LoVo (cell line): ENCODE measurements at regions not wholly inside any gene's neighbourhood (a gene's known extent, or its start where the extent isn't known, plus 50 kb on each side); places are given as distances from the start of the nearest gene placed in this dataset.
"Not testable (repeated sequence)": the region's sequence is repeated elsewhere in the genome, so short reads cannot be mapped to it uniquely, and the experiment has no call there.

Experiments used
- DNase-seq: peaks from one replicate; pipeline ENCODE4 v3.0.0-alpha.2; 2016; ENCODE audit warnings: low spot score

GRCh38 chr3:27629366-27629765 is 92.8 kb downstream of the EOMES start:
- no peak for DNase-seq

DNA sequence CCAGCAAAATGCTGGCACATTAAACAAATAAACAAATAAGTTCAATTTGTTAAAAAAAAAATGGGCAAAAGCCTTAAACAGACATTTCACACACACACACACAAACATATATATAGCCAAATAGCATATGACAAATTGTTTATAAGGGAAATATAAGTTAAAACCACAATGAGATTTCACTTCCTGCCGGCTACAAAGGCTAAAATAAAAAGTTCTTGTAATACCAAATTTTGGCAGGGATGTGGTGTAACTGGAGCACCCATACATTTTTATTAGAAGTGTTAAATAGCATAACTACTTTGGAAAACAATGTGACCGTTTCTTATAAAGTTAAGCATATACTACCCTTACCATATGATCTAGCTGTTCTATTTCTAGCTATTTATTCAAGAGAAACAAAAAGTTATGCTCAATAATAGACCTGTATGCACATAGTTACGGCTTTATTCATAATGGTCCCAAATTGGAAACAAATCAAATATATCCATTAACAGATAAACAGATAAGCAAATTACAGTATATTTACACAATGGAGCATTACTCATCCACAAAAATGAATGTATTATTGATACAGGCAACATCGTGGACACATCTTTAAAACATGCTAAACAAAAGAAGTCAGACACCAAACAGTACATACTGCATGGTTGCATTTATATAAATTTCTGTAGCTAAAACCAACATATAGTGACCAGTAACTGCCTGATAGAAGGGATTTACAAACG is 93.9 kb downstream of the EOMES start:
- no peak for DNase-seq

DNA sequence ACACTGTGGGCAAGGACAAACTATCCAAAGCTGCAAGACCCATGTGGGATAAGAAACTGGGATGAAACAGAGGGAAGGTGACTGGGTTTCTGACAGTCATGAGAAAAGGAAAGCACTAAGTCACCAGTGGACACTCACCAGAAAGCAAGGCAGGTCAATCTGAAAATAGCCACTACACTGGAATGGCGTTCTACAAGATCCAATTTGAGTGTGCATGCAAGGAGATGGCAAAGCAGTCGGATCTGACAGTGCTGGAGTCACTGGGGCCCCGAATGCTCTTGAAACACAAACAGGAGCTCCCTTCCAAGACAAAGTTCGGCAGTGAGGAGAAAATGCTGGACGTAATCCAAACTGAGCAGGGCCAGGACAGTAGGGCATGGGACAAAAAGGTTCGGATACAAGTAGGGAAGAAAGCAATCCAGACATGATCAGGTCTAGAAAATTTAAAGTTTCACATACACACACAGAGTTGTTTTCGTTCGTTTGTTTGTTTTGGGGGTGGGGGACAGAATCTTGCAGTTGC is 95.5 kb downstream of the EOMES start:
- DNase-seq = no peak

DNA sequence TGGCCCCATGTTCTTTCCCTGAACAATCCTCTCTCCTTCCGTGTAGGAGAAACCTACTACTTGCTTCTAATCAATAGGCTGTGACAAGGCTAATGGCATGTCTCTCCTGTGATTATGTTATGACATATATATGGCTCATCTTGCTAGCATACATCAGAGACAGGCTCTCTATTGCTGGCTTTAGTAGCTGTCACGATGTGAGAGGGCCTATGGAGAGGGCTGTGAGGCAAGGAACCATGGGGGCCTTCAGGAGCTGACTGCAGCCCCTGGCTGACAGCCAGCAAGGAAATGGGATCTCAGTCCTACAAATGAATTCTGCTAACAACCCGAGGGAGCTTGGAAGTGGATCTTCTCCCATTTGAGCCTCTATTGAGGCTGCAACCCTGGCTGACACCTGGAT is 96.3 kb downstream of the EOMES start:
- no peak for DNase-seq

DNA sequence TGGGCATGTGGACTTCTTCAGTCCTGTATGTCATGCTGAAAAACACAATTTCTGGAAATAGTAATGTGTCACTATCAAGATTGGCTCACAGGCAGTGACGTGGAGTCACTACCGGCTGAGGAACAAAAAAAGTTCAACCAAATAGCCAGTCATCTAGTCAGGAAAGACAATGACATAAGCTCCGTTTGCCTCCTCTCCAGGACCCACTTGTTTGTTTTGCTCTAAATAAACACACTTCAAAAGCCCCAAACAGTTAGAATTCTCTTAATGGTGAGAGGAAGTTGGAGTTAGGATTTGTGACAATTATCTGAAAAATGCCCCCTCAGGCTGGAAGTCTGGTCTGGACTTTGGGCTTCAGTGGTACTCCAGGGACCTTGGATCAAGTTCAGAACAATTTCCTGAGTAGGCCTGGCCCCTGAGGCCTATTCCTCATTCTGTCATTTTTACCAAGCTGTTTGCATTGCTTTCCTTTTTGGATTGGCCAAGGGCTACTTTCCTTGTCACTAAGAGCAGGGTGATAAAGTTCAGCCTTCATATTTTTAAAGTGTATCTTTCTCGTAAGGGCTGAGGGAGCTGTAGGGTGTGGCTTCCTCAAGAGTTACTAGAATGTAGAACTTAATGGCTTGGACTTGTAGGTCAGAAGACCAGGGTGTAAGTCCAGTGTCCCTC is 98.9 kb downstream of the EOMES start:
- no peak for DNase-seq

- no peak for DNase-seq
Observed at GRCh38 chr3:27617552-27617951, 104.6 kb downstream of the EOMES start.

DNA sequence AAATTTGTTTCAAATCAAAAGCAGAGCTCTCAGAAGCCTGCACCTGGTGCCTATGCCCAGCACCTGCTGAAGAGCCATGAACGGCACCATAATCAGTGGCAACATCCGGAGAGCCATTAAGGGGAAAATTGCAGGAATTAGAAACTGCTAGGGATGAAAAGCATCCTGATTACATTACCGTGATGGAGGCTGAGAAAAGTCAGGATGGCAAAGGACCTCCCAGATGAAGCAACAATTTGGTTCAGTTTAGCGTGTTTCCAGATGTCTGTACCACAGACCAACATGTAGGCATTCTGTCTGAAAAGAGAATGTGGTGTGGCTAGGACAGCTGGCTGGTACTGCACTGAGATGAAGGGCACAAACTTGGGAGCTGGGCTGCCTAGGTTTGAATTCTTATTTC is 106.1 kb downstream of the EOMES start:
- no peak for DNase-seq

DNA sequence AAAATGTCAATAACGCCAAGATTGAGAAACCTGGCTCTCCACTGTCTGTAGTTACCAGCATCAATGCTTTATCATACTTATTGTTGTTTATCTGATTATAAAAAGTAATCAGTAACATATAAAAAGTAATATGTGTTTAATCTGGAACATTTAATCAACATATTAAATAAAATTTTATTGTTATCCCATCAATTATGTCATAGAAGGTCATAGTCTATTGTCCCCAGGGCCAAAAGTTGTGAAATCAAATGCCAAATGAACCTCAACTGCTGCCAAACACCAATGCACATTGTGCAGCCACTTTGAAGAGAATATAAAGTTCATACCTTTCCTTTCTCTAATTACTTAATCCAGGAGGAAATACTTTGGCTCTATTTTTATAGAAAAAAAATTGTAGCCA is 106.6 kb downstream of the EOMES start:
- no peak for DNase-seq

DNA sequence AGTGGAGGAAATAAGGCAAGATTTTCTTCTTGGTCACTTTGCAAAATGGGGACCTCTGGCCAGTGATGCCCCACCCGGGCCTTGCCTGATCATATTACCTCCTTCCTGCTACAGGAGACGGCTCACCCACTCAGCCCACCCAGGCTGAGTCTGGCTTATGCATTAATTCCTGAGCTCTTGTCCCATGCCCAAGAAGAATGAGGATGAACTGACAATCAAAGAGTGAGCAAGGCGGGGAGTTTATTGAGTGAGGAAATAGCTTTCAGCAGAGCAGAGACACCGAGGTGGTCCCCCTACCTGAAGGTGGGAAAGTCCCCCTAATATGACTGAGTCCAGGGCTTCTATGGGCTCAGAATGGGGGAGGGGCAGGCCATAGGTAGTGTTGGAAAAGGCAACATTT is 107.5 kb downstream of the EOMES start:
- DNase-seq = no peak

- no peak for DNase-seq
Observed at GRCh38 chr3:27613846-27614500, 108.2 kb downstream of the EOMES start.

DNA sequence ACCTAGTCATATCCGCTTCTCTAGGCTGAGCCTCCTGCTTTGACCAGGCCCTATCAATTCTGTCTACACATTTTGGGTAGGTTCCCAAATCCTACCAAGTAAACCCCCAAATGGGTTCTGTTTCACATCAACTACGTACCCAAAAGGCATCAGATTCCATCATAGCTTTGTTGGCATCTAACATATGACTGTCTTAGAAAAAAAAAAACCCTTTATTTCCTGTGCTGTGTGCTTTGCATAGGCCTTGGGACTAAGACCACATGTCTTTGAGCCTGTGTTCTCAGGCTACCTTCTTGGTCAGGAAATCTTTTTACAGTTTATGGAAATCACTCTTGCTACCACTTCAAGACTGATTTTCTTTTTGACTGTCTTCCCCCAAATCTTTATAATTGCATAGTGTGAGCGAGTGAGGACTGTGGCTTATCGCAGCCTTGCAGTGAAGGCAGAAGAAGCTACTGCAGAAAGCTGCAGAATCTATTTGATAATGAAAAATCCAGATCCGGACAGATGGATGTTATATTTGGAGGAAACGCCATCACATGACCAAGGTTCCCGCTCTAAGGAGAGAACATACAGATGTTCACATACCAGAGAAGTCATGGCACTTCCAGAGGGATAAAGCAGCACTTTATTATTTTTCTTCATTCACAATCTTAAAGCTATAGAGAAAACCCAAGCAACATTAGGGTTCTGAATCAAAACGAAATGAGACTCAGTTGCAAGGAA is 111.2 kb downstream of the EOMES start:
- no peak for DNase-seq

DNA sequence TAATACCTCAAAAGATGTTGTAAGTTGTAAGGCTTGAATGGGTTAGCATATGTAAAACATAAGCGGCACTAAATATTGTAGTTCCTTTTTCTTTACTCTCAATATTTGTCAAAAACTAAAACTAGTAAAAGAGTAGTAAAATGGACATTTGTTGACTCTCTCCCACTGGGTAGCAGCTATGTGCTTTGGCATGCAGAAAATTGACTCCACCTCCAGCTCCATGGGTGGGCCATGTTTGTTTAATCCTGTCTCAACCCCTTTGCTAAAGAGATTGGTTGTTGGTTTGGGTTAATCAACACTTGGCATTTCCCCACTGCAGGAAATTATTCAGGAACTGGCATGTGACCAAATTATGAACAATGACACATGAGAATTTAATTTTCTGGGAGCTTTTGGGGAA is 114.8 kb downstream of the EOMES start:
- DNase-seq = no peak

DNA sequence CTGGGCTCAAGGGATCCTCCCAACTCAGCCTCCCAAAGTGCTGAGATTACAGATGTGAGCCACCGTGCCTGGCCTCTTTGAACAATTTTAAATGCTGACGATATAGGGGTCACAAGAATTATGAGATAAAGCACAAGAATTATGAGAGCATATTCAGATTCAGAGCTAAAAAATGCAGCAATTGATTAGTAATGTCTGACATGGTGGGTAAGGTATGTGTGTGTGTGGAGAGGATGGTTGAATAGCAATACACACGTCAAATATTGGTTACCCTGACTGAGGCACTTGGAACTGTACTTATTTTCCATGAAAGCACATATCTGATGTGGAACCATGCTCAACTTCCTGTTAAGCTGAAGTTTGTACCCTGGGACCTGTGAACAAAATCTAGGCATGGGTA is 115.6 kb downstream of the EOMES start:
- DNase-seq = no peak

- DNase-seq = not testable (repeated sequence)
Observed at GRCh38 chr3:27601311-27601710, 117.1 kb upstream of the SLC4A7 start.

DNA sequence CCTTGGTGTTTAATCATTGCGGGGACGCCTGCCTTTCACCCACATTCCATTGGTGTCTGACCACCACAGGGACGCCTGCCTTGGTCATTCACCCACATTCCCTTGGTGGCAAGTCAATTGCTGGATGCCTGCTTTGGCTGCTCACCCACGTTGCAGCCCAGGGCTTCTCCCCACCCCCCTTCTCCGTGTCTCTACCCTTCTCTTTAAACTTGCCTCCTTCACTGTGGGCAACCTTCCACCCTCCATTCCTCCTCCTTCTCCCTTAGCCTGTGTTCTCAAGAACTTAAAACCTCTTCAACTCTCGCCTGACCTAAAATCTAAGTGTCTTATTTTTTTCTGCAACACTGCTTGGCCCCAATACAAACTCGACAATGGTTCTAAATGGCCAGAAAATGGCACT is 115.6 kb upstream of the SLC4A7 start:
- not testable (repeated sequence) for DNase-seq

- no peak for DNase-seq
Observed at GRCh38 chr3:27596921-27597320, 112.7 kb upstream of the SLC4A7 start.

DNA sequence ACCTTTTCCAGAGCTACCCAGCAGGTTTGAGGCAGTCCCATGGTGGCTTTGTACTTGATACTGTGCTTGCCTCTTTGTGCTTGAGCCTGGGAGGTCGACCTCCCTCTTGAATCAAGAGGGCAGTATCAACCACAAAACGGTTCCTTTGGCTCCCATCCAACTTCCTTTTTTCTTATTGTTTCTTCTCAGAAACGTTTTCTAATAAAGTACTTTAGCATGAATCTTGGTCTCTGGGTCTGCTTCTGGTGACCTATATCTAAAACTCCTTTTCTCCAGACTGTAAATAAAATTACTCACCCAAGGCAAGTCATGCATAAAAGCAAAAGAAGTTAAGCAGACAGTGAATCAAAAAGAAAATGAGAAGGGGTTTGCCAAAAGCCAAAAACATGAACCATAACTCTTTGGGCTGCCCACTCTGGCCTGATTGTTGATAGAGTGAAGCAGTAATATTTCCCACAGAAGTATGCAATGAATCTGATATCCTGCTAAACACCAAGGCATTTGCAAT is 112.2 kb upstream of the SLC4A7 start:
- DNase-seq = no peak

GRCh38 chr3:27594096-27594690 is 110.0 kb upstream of the SLC4A7 start:
- no peak for DNase-seq

DNA sequence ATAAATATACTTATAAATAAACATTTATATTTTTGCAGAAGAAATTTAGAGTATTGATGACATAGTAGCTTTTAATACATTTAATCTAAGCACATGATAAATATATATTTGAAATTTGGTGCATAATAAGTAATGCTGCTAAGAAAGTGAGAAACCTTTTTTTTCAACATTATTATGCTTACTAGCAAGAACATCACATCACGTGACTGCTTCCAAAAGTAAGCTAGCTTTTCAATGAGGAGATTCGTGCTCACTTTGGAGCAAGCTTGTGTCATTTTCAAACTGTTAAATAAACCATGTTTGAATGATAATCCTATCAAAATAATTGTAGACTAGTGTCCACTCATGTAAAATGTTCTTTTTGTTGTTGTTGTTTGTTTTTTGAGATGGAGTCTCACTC is 109.0 kb upstream of the SLC4A7 start:
- no peak for DNase-seq

DNA sequence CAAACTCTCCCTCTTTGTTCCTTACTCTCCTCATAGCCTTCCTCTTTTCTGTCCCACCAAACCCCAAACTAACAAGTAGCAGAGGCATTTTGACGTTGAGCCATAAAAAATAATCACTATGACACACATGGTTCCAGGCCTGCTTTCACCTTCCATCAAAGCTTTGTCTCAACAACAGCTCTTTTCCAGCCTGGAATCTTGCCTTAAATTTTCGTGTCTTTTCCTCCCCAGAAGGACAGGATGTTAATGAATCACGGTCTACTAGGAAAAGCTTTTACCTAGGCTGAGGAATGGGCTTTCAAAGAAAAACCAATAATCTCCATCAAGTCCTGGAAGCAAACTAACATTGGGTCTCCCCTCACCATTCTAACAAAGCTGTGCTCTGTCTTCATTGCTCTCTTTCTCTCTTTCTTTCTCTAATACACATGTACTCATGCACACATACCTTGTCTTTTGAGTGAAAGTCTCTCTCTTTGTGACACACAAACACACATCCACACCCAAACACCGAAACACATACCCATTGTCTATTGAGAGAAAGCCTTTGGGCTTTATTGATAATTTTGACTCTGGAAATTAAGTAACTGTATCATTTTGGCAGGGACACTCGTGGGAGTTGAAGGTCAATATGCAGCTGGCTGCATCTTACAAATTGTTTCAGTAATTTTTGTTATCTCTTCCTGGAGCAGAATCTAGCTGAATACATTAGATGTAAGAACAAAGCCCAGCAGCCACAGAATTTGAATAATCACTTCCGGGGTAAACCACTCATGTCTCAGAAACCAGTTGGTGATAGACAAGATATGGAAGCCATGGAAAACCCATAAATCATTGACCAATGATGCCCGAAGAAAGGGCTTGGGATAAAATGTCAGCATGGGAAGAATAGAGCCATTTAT is 107.4 kb upstream of the SLC4A7 start:
- DNase-seq = no peak
